ENCODE measurements at regions not wholly inside any gene's neighbourhood (a gene's known extent, or its start where the extent isn't known, plus 50 kb on each side); places are given as distances from the start of the nearest gene placed in this dataset.
"Not testable (repeated sequence)": the region's sequence is repeated elsewhere in the genome, so short reads cannot be mapped to it uniquely, and the experiment has no call there.

DNA sequence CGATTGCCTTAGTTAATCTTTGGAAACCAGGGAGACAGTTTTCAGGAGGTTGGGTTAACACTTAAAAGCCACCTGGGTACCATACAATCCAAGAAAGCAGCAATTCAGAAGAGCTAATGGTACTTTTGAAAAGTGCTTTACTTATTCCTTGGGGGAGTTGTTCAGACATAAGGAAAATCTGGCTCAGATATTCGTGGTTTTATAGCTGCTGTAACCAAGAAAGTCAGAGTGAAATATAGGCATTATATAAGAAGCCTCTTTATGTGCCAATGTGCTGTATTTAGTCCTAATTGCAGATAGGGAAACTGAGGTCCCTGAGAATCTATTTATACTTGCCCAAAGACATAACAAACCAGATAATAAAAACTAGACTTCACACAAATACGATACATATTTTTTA is 387.5 kb downstream of the COG6 start:
- DNase-seq (ENCODE audit: low spot score) = no peak

DNA sequence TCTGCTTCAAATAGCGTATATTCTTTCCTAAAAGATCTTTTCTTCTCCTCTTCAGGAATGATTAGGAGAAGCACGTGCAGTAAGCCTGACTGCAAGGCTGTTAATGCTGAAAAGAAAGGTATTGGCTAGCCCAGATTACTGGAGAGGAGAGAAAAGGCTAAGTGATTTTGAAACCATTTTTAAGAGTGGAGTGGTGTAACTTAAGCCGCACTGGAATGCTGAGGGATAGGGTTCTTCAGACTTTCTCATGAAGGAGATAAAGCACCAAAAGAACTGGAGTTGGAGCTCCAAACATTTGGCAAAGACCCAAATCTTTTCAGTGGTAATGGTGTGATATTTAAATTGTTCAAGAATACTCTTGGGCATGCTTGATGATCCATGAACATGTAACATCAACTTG is 388.3 kb downstream of the COG6 start:
- DNase-seq (ENCODE audit: low spot score) = no peak

DNA sequence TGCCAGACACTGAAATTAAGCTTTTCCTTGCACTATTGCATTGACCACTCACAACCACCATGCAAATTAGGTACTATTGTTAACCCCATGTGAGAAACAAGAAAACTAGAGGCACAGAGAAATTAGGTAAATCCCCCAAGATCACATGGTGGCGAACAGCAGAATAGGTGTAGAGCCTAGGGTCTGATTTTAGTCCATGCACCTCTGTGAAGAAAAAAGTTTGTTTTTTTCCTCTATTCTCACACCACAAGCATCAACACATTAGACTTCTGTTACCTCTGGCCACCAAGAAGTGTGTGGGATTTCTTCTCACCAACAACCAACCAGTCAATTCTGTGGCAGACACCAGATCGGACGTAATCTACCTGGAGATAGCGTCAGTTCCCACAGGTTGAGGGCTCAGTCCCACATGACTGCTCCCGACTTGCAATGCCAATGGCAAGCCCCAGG is 391.9 kb downstream of the COG6 start:
- DNase-seq (ENCODE audit: low spot score) = no peak

DNA sequence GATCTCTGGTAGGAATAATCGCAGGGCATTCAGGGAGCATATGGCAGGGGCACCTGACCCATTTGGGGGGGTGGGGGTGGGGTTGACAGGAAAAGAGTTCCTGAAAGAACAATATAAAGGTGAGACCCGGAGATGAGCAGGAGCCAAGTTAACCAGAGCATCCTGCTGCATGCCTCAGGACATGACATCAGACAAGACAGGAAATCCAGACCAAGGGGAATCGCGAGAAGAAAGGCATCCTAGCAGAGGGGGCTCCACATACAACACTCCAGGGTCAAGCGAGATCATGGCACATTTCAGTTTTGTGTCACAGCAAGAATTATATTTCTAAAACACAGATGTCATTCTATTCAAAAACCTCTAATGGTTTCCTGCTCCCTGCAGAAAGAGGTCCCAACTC is 393.1 kb downstream of the COG6 start:
- no peak for DNase-seq (ENCODE audit: low spot score)

DNA sequence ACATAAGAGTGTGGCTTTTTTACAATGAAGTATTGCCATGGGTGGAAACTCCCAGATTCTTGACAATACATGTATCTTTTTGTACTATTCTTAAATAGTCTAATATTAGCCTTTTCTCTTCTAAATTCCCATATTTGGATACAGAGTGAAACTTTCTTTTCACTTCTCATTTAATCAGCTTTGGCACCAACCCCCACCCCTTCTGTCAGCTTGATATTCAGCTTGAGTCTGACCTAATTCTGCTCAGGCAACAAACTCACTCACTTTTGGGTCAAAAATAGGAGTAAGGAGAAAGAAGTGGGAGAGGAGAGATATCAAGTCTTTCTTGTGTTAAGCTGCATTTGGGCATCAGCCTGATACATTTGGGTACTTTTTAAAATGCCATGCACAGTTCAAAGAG is 397.5 kb downstream of the COG6 start:
- no peak for DNase-seq (ENCODE audit: low spot score)

DNA sequence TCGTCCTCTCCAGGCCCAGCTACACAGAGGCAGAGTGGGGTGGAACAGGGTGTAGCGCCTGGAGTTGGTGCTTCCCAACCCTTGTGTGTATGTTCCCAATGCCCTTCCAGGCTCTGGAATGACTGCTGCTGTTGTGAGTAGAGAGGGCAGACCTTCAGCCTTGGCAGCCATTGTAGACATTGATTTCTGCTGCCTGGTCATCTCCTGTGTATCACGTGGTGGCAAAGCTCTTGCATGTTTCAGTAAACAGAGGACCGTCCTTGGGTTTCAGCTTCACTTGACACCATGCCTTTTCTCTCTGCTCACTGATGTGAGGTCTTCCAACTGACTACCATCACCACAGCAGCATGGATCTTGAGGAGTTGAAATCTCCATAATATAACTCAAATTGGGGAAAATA is 397.9 kb downstream of the COG6 start:
- no peak for DNase-seq (ENCODE audit: low spot score)

DNA sequence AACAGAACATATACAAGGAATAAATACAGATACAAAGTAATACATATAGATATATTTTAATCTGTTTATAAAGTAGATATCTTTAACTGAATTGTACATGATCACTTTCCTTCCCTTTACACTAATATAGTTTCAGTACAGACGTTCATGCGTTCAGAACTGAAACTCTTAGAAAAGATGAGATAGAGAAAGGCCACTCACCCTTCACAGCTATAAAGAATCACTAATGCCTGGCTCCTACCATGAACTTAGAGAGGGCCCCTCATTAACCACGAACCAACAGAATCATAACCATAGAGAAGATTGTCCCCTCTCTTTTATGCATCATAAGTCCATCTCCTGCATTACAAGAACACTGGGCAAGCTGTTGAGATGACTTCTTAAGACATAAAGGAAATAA is 399.0 kb downstream of the COG6 start:
- DNase-seq (ENCODE audit: low spot score) = not testable (repeated sequence)

DNA sequence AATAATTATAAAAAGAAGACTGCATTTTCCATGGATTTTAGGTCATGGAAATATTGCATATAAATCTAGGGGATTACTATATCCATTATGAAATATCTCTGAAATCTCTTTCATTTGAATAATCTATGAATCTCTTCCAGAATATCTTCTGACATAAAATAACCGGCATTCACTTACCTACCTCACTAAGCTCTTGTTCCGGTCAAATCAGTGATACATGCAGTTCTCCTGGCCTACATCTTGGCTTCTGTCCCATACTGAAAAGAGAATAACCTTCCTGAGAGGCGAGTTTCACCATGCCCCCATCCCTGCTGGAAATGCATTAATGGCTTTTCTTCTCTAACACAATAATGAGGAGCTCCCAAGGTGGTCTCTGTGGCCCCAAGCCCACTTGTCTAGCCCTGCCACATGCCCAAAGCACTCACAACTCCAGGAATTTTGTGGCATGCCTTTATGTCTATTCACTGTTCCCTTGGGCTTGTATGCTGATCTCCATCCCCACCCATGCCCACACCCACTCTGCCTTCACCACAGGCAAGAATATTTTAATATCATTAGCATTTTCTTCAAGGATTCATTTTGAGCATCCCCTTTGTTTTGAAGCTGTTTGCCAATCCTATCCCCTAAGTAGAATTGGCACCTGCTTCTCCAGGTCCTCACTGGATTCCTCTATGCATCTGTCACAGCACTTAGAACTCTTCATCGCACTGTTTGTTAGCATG is 401.6 kb downstream of the COG6 start:
- DNase-seq (ENCODE audit: low spot score) = no peak

DNA sequence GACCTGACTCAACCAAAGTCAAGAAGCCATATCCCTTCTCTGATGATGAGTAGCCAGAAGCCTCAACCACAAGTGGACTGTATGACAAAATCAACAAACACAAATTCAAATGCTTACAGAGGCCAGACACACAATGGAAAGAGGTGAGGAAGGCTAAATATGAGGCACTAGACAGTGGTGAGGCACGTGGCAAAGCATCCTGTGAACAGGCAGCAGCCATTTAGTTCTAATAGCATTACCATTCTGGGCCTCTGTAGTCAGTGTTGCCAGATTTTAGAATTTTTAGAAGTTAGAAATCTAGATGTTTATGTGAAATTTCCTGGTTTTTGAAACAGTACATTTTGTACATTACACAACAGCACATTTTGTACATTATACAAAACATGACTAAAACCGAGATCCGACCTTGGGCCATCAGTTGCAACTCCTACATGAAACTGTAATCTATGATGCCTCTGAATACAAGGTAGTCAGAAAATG is 403.3 kb downstream of the COG6 start:
- DNase-seq (ENCODE audit: low spot score) = no peak

DNA sequence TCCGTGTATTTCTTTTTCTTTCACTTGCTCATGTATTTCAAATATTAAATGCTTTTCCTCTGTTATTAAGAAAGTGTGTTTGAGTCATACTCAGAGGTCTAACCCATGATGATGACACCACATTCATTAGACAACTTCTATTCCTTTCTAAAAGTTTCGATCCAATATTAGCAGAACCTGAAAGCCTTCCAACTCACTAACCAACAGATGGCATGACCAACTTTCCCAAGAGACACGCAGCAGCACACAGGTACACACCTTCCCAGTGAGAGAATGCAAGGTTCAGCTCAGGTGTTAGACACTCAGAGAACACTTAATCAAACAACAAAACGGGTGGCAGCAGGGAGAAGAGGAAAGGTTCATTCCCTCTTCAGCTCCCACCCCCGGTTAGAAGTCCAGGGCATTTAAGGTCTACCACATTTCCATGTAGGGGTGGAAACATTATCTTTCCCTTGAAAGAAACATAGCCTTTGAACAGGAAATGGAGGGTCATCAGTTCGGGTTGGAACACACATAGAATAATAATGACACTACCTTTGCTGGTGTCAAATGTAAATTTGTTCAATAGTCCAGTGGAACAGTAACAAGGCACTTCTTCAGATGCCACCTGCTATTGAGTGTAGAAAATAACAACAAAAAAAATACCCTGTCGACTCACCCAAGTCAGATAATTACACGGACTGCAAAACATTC is 404.2 kb downstream of the COG6 start:
- no peak for DNase-seq (ENCODE audit: low spot score)

DNA sequence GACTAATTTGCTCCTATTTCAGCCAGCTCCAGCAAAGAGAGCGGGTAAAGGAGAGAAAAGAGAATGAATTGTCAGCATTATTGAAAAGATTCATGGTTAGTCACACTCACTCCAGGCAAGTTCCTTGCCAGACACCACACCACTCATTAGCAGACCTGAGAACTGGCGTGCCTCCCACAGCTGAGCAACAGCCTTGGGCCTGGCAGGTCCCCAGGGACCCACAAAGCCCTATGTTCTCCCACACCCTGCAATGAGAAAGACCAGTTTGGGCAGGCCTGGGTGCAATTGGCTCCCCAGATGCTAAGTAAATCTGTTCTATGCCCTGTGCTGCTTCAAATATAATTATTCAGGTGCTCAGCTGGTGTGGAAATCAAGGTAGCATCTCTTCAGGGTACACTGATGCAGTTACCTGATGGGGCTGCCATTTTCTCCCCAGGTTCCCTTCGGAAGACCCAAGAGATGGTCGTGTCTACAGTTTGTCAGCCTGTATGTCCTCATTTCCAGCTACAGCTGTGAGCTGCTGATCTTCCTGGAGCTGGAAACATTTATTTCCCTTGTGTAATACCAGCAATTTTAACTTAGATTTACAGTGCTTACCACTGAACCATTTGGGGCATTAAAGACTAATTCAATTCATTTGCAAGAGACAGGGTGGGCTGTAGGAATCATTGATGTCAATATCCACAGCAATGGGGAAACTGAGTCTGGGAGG is 405.0 kb downstream of the COG6 start:
- DNase-seq (ENCODE audit: low spot score) = peak; percentile 78

DNA sequence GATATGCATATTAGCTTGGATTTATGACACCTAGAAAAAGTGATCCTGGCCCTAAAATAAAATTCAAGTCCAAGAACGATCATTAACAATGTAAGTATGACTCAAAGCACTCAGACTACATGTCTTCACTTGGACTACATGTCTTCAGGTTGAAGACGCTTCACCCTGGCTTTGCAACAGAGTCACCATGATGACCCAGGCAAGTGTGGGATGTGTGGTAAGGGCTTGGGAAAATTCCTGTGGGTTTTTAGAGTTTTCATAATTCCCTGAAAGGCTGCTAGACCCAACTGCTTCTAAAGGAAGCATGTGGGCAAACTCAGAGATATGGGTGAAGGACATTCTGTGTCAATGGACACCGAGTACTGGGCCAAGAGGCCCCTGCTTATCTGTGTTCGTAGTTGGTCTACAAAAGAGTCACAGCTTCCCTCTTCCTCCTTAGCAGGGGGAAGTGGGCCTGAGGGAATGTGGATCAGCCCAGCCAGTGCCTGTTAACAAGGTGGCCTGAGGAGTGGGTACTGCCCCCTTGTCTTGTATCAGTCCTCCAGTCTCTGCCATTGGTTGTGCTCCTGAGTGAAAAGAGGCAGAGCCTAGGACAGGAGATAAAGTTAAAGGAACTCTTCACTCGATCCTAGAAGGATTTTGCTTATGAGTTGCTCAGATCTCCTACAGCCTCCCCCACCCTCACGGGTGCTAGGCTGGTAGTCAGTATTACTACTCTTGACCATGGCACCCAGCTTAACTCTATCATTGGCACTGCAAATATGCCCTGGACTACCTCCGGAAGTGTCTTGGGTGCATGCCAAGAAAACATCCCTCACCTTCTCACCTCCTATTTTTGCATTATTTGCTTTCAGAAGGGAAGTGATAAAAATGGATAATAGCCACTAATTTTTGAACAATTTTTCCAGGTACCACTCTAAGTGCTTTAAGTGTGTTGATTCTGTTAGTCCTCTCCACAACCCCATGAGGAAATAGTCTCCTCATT is 406.3 kb downstream of the COG6 start:
- peak; percentile 27 for DNase-seq (ENCODE audit: low spot score)

DNA sequence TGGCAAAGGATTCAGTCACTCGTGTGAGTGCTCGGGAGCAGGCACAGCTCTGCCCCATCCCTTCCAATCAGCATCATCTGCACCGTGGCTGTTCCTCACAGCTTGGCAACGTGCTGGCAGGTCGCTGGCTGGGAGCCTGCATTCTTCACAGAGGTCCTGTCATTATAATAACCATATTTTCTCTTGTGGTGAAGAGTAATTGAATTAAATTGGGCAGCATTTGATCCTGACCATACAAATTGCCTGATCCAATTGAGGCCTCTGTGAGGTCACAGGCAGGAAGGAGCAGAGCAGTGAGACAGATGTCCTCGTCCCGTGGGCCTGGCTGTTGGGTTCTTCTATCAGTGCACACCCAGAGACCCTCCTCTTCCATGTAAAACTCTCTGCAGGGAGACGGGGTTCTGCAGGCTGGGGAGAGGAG is 407.8 kb downstream of the COG6 start:
- peak; percentile 15 for DNase-seq (ENCODE audit: low spot score)

DNA sequence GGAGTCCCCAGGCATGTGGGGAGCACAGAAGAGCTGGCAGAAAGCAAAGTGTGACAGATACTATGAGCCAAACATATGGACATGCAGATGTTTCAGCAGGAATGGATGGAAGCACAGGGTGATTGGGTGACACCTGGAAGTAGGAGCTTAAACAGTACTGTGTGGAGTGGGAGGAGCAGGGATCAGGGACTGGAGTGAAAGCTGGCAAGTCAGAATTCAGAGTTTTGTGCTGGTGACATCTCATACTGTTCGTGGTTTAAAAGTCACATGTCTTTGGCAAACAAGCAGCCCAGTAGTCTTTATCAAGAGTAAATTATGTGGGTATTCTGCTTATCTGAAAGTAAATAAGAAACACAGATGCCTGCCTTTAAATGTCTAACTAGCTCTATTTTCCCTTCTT is 408.2 kb downstream of the COG6 start:
- DNase-seq (ENCODE audit: low spot score) = no peak

DNA sequence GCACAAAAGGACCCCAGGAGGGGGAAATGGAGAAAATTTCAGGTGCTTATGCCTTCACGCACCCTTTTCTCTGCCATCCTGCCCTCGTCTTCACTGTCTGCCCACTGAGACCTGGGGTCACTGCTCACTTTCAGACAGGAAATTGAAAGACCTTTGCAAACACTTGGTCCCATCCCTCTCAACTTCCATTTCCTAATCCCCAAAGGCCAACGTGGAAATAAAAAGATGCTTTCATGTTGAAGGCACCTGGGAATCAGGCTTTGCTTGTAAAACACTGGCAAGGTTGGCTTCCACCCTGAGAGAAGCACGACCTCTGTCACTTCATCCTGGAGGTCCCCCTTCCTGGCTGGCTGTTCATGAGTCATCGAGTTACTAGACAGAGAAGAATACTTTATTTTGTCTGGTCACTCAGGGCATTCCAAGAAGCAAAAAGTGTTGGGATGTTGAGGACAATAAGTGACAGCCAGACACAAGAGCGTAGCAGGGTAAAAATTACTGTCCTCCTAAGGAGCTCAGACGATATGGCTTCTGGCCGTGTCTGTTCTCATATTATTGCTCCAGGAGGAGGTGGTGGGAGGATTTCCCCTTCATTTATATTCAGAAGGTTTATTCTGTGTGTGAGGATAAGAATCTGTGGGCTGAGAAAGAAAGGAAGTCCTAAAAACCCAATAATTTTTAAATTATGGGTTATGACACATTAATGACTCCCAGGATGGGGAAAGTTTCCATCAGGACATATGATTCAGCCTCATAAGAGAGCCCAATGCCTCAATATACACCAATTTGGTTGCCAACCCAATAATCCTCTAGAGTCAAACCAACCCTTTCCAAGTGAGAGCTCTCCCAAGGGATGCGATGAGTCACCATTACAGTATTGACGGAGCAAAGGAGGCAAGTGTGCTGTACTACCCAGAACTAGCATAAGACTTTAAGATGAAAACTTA is 409.0 kb downstream of the COG6 start:
- DNase-seq (ENCODE audit: low spot score) = peak; percentile 82

DNA sequence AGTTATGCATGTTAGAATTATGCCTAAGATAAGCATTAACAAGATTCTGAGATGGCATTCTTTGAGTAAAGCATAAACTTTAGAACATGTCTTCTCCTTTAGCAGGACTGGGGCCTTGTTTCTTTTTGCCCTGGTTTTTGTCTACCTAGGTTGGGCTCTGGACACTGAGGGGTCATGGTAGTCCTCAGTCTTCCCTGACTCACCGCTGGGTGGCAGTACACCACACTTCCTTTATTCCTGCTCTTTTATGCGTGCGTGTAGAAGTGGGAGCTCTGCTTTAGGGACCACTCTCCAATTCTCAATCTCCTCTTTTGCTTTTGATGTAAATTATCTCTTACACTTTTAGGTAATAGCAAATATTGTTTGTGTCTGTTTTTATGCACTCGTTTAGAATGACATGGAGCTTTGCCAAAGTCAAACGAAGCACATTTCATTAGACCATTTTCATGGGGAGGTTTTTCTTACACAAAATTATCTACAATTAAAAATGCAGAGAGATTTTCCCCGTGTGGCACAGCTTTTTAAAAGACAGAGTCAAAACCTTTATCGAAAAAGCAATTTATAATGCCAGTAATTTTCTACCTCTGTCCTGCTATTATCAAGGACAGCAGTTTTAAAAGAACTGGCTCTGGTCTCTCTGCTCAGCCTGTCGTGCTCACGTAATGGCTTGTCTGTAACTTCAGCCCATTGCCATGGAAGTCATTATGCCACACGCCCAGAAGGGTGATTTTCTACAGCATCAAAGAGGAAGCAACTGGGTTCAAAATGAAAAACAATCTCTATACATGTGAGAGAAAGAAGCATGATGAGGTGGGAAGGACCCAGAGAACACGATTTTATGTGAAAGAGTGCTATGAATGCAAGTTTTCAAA is 413.9 kb downstream of the COG6 start:
- peak; percentile 63 for DNase-seq (ENCODE audit: low spot score)

DNA sequence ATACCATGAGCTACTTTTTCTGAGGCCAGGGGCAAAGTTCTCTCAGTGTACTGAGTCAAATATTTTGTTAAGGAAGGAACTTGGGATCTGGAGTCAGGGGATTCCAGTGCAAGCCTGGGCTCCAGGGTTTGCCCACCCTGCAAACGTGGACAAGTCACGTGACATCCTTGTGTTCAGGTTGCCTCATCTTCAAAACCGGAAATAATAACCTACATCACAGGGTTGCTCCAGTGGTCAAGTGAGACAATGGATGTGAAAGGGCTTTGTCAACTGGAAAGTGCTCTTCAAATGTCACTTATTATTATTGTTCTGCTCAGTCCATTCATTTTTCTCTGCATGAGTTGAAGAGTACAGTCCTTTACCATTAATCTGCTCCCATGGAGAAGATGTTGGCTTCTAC is 414.9 kb downstream of the COG6 start:
- DNase-seq (ENCODE audit: low spot score) = no peak

DNA sequence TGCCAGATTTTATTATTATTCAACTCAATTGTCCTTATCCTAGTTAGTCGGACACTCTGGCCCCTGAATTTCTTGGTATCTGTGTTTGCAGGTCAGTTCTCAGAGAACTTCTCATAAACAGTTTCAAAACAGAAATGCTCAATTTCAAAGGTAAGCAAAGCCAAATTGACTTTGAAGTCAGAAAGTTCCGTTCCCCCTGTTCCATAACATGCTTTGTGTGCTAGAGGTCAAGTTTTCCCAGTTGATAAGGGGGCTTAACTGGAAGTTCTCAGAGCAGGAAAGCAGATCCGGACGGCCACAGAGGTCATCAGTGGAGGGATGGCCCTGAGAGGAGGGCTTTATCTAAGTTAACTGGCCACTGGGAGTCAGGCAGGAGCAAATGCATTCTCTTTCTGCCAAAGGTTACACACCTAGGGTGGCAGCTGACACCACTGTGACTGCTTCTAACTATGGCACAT is 417.2 kb downstream of the COG6 start:
- DNase-seq (ENCODE audit: low spot score) = no peak

DNA sequence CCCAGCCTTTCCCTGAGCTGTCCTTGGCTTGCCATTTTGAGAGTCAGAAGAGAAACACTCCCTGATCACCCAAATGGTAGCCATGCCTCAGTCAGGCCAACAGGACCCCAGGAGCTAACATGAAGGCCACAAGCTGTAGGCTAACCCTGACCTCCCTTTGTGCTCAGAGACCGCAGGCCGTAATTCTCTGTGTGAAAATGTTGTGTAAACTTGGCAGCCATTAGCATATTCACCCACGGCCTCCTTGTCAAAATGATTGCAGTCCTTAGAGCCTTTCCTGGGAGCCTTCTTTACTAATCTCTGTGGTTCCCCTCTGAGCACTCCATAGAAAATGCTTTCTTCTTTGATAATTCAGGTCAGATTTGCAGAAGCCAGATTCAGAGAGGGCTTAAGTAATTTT is 418.9 kb downstream of the COG6 start:
- no peak for DNase-seq (ENCODE audit: low spot score)

DNA sequence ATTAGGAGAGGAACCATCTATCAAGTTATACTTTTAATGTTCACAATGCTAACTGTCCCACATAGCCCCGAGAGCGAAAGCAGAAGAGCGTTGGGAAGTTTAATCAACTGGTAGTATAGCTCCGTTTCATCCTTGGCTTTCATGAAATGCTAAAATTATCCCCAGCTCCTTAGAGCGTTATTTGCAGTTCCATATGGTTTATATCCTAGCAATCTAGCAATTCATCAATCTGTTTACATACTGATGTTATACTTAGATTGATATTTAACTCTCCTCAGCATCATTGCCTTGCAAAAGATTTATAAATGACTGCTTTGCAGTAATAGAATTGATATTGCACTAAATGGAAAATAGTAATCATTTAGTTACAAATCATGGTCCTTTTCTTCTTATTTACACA is 419.8 kb downstream of the COG6 start:
- DNase-seq (ENCODE audit: low spot score) = no peak
